ENCODE measurements at regions not wholly inside any gene's neighbourhood (a gene's known extent, or its start where the extent isn't known, plus 50 kb on each side); places are given as distances from the start of the nearest gene placed in this dataset.

GRCh38 chr9:118836891-118837290, 532.3 kb downstream of the BRINP1 start:
- intact Hi-C loops (cut with DNase I) = no loop called here
- no peaks in the 10 kb centered on the region for H3K4me1 ChIP-seq (ENCODE audit: control insufficient read depth in 2 of 3, insufficient read depth in 2 of 3, low read depth in 1 of 3, low read length in 3 of 3)
- no peaks in the 10 kb centered on the region for H3K9me3 ChIP-seq (ENCODE audit: control insufficient read depth in 2 of 3, insufficient read depth in 1 of 3, low read length in 3 of 3)
- H3K9ac ChIP-seq (ENCODE audit: low read length in 3 of 3) = no peak overlapping the region
- no peak overlapping the region for H3K27ac ChIP-seq (ENCODE audit: low read depth in 2 of 2, low read length in 2 of 2)
- FAIRE-seq (no peak), DNase-seq (peak in 2 of 5 donors; percentile 13 to 22)
- H3K36me3 ChIP-seq (ENCODE audit: control insufficient read depth in 2 of 3, insufficient read depth in 3 of 3, low read length in 3 of 3) = no peaks in the 10 kb centered on the region
- no peak for TF ChIP-seq CTCF (IDR thresholded peaks at IDR 0.05; ENCODE audit: borderline replicate concordance, extremely low read depth, insufficient read depth)
- no peaks in the 10 kb centered on the region for H3K27me3 ChIP-seq (ENCODE audit: control insufficient read depth, insufficient read depth, low read length)
- no peak overlapping the region for H3K4me3 ChIP-seq (ENCODE audit: low read length in 3 of 3)

- intact Hi-C loops (cut with DNase I) = no loop called here
- no peaks in the 10 kb centered on the region for H3K36me3 ChIP-seq (ENCODE audit: control insufficient read depth in 2 of 3, insufficient read depth in 3 of 3, low read length in 3 of 3)
- no peak overlapping the region for H3K27ac ChIP-seq (ENCODE audit: low read depth in 2 of 2, low read length in 2 of 2)
- H3K27me3 ChIP-seq (ENCODE audit: control insufficient read depth, insufficient read depth, low read length) = no peaks in the 10 kb centered on the region
- DNase-seq (no peak), FAIRE-seq (no peak)
- no peaks in the 10 kb centered on the region for H3K4me1 ChIP-seq (ENCODE audit: control insufficient read depth in 2 of 3, insufficient read depth in 2 of 3, low read depth in 1 of 3, low read length in 3 of 3)
- TF ChIP-seq CTCF (IDR thresholded peaks at IDR 0.05; ENCODE audit: borderline replicate concordance, extremely low read depth, insufficient read depth) = no peak
- no peak overlapping the region for H3K4me3 ChIP-seq (ENCODE audit: low read length in 3 of 3)
- no peak overlapping the region for H3K9ac ChIP-seq (ENCODE audit: low read length in 3 of 3)
- no peaks in the 10 kb centered on the region for H3K9me3 ChIP-seq (ENCODE audit: control insufficient read depth in 2 of 3, insufficient read depth in 1 of 3, low read length in 3 of 3)
Observed at GRCh38 chr9:118871531-118871930, 497.7 kb downstream of the BRINP1 start.

GRCh38 chr9:118882684-118883083, 486.6 kb downstream of the BRINP1 start:
- H3K4me3 ChIP-seq (ENCODE audit: low read length in 3 of 3) = no peak overlapping the region
- intact Hi-C loops (cut with DNase I) = no loop called here
- H3K9ac ChIP-seq (ENCODE audit: low read length in 3 of 3) = no peak overlapping the region
- H3K27me3 ChIP-seq (ENCODE audit: control insufficient read depth, insufficient read depth, low read length) = no peaks in the 10 kb centered on the region
- no peak for DNase-seq
- FAIRE-seq = no peak
- H3K36me3 ChIP-seq (ENCODE audit: control insufficient read depth in 2 of 3, insufficient read depth in 3 of 3, low read length in 3 of 3) = no peaks in the 10 kb centered on the region
- no peaks in the 10 kb centered on the region for H3K9me3 ChIP-seq (ENCODE audit: control insufficient read depth in 2 of 3, insufficient read depth in 1 of 3, low read length in 3 of 3)
- no peak for TF ChIP-seq CTCF (IDR thresholded peaks at IDR 0.05; ENCODE audit: borderline replicate concordance, extremely low read depth, insufficient read depth)
- no peak overlapping the region for H3K27ac ChIP-seq (ENCODE audit: low read depth in 2 of 2, low read length in 2 of 2)
- H3K4me1 ChIP-seq (ENCODE audit: control insufficient read depth in 2 of 3, insufficient read depth in 2 of 3, low read depth in 1 of 3, low read length in 3 of 3) = no peaks in the 10 kb centered on the region

GRCh38 chr9:118883411-118883810, 485.8 kb downstream of the BRINP1 start:
- Histone ChIP-seq H3K9me3 (ENCODE audit: control insufficient read depth in 2 of 3, insufficient read depth in 1 of 3, low read length in 3 of 3) (no peaks in the 10 kb centered on the region), H3K4me3 (ENCODE audit: low read length in 3 of 3) (no peak overlapping the region), H3K27me3 (ENCODE audit: control insufficient read depth, insufficient read depth, low read length) (no peaks in the 10 kb centered on the region), H3K4me1 (ENCODE audit: control insufficient read depth in 2 of 3, insufficient read depth in 2 of 3, low read depth in 1 of 3, low read length in 3 of 3) (no peaks in the 10 kb centered on the region), H3K9ac (ENCODE audit: low read length in 3 of 3) (no peak overlapping the region), H3K36me3 (ENCODE audit: control insufficient read depth in 2 of 3, insufficient read depth in 3 of 3, low read length in 3 of 3) (no peaks in the 10 kb centered on the region), H3K27ac (ENCODE audit: low read depth in 2 of 2, low read length in 2 of 2) (no peak overlapping the region)
- DNase-seq = no peak
- no peak for FAIRE-seq
- intact Hi-C loops (cut with DNase I) = no loop called here
- TF ChIP-seq CTCF (IDR thresholded peaks at IDR 0.05; ENCODE audit: borderline replicate concordance, extremely low read depth, insufficient read depth) = no peak
